Stimulated activated CD8-positive, alpha-beta memory T cell treated with anti-CD3 and anti-CD28 coated beads, Interleukin-12 subunit alpha, Interleukin-12 subunit beta, amount 100 ng/mL, for 1 hour (primary cell): ENCODE measurements at regions not wholly inside any gene's neighbourhood (a gene's known extent, or its start where the extent isn't known, plus 50 kb on each side); places are given as distances from the start of the nearest gene placed in this dataset.
"Not testable (repeated sequence)": the region's sequence is repeated elsewhere in the genome, so short reads cannot be mapped to it uniquely, and the experiment has no call there.

Experiments used
- DNase-seq: peaks from one replicate; pipeline ENCODE4 v3.0.0-alpha.2; 2020; ENCODE audit warnings: low read depth

DNA sequence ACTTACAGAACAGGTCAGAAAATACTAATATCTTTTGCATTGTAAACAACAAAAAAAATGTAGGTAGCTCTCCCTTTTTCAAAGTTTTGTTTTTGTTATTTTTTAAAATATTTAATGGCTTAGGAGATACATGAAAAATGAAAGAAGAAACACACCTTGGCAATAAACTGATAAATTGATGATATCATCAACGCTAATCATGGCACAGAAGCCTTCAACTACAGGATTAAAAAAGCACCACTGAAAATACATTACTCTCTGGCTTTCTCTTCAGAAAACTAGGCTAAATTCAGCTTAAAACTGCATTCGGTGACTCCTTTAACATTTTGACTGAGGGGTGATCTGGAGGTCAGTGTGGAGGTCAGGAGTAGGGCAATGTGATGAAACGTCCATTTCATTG lies 1018.8 kb upstream of the FANCL start:
- DNase-seq, result no peak

DNA sequence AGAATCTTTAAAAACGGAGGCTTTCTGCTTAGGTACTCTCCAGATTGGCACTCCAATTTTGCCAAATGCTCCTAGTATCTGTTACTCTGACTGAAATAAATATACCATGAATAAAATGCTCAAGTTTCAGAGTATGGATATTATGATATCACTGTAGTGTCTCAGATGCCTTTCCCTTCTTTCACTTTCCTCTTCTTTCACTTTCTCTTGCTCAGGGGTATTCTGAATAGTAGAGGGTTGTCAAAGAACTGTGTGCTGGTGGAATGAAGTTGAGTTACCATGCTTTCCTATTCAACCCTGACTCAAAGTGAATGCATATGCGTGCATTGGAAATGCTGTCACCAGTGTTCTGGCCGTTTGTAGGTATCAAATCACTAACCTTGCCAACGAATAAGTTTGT lies 1015.2 kb upstream of the FANCL start:
- DNase-seq, result no peak

DNA sequence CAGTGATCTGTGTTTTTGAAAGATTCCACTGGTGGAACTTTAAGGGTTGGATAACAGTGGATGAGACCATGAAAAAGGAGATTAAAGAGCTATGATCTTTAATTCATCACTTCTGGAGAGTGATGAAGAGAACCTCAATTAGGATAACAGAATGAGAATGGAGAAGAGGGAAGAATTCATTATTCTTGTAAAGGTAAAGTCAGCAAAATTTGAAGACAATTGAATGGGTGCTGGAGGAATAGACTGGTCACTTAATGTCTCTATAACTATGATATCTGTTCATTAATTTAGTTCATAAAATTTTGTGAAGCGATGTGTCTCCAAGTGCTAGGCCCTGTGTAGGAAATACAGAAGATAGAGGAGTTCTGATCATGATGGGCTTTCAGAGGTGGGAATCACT lies 1013.2 kb upstream of the FANCL start:
- no peak for DNase-seq

DNA sequence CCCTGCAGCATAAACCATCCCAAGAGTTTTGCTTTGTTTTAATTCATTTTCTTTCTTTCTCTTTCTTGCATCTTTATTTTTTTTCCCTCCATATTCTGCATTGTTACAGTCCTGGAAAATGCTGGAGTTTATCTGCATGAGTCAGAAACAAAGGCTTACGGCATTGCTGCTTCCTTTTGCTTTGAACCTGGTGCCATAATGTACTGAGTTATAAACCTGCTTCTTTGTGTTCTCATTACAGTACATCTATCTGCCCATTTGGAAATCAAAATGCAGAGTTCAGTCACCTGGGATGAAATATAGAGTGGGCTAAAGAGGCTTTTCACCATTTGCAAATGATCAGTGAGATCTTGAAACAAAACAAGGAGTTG lies 1009.2 kb upstream of the FANCL start:
- no peak for DNase-seq

DNA sequence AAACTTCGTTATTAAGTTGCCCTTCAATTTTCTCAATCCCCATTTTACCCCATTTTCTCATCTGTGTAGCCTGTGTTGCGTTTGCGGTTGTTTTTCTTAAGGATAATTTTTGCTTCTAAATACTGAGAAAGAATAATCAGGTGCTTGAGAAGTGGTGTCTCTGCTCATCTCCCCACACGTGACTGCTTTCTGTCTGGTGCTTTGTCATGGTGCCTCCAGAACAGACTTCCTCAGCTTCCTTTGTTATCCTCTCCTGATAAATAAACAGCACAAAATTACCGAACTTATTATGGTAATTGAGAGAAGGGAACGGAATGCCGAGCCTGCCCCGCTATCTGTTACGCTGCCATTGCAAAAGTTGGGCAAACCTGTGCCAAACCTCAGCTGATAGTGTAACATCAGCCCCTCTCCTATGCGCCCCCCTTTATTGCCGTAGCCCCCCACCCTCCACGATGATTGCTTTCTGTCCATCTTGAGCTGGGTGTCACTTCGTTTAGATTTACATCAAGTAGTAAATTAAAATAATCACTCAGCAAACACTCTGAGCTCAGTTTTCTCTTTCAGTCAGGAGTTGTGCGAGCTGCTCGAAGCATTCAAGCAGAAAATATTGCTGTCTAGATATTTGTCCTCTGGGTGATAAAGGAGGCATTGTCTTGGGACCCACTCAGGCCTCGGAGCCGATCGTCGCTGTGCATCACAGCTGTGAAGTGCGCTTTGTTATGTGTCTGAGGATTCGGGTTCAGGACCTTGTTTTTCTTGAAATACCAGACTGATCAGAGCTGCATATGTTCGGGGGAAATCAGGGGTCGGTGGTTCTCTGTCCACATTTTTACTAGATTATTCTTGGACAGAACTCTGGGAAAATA lies 1008.5 kb upstream of the FANCL start:
- no peak for DNase-seq

DNA sequence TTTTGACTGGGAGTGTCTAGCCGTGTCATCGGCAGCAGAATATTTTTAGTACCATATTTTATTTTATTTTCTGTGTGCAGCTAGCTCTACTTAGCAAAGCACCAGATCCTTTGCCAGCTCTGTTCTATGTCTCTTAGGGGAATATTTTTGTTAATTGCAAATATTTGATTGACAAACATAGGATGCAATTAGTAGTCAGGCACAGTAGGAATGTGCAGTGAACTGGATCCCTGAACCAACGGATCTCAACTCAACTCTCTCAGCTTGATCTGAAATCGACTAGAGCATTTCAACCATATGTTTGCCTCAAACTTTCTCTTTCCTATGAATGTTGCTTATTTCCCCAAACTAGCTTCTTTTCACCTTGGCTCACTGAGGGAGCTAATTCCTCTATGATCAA lies 998.0 kb upstream of the FANCL start:
- DNase-seq, result no peak

DNA sequence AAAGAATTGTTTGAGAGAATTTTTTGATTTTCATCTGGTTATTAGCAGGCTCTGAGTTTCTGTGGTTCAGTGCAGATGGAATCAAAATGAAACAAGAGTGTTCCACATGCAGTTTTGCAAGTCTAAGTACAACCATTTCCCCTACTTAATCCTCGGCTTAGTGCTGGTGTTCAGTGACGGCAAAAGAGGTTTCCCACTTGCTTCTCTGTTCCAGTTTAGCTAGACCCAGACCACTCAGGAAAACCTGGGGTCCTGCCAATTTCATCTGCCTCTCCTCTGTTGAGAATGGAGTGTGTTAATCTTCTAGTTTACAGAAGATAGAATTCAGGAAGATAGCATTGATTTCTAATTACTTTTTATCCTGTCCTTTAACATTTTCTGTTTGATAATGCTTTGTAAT lies 996.2 kb upstream of the FANCL start:
- no peak for DNase-seq

DNA sequence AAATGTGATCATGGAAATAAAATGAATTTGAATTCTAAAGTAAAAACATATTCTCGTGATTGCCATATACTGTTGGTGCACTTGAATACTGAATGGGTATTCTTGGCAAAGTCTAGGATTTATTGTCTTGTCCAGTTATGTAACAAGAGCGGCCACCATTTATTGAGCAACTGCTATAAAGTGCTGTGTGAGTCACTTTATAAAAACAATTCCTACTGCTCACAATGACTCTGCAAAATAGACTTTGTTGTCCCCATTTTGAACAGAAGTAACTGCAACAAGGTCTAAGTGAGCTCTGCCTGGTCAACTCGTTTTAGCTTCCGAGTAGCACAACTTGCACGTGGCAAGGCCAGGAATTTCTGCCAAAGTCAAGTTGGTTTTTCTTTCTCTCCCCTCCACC lies 995.6 kb upstream of the FANCL start:
- no peak for DNase-seq

DNA sequence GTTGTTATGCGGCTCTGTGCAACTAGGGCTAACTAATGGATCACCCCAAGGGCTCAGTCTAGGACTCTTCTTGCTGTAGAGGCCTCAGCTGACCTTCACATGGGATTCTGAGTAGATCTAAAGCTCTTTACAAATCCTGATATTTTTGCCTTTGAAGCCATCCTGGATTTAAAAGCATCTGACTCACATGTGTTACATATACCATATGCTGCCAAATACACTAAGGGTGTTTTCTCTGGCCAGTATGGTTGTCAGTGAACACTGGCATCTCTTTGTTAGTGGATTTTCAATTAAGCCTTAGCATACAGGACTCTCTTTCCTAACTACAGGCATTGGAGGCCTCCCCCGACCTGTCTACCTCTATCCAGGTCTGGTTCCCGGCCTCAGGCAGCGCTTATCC lies 992.8 kb upstream of the FANCL start:
- DNase-seq, result no peak

DNA sequence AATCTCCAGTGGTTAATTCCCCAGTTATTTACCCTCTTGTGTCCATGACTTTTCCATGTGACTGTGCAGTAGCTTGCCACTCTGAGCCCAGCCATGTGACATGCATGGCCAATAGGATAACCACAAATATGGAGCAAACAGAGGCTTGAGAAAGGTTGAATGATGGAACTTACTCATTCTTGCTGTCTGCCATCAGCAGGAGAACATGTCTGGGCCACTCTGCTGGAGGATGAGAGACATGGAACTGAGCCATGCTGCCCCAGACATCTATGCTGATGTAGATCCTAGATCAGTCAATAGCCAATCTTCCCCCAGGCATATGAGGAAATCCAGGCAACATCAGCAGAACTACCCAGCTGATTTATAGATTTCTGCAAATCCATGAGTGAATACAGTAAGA lies 992.3 kb upstream of the FANCL start:
- no peak for DNase-seq

DNA sequence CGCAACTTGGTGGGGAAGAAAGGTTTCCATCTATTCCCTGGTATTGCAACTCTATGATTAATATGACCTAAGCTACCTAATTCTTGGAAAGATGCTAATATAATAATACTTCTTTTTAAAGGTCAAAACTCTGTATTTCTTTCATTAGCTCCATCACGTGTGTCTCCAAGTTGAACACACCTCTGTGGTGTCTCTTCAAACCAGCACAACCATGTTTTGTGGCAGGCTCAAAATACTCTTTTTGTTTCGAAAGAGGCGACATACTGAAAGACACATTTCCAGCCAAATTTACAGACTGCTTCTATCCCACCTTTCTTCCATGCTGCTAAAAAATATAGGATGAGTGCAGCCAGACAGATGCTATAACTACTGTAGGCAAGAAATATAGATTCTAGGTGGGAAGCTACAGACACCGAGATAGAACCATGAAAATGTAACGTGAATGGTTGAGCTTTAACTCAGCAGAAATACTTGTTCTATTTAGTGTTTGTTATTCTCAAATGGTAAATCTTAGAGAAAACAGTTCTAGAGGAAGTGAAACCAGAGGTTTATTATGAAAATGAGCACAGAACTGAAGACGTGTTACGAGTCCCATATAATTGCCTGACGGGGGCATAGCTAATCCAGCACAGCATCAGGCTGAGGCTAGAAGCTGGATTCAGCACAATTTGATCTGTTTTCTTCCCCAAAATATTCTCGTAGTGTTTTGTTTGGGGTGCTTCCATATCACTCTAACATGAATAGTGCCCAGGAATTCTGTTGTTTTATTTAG lies 991.5 kb upstream of the FANCL start:
- no peak for DNase-seq

DNA sequence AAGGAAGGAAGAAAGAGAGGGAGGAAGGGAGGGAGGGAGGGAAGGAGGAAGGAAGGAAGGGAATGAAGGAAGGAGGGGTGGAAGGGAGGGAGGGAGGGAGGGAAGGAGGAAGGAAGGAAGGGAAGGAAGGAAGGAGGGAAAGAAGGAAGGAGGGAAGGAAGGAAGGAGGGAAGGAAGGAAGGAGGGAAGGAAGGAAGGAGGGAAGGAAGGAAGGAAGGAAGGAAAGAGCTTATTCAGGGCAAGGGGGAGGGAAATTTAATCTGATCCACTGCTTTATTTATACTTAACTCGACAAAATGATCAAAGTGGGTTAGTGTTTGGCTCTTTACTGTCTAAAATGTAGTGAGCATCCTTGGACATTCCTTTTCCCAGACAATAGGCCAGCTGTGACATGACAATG lies 985.2 kb upstream of the FANCL start:
- DNase-seq, result not testable (repeated sequence)

DNA sequence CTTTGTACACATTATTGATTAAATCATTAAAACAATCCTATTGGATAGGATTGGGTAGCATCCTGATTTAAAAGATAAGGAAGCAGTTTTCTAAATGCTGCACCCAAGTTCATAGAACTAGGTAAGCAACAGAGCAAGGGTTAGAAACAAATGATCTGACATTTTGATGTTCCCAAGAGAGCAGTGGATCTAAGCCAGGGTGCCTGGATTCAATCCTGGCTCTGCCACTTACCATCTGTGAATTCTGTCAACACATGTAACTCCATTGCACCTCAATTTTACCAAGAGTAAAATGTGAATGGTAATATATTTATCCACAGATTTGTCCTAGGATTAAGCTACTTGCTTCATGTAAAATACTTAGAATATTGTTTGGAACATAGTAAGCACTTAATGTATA lies 982.6 kb upstream of the FANCL start:
- DNase-seq, result no peak

DNA sequence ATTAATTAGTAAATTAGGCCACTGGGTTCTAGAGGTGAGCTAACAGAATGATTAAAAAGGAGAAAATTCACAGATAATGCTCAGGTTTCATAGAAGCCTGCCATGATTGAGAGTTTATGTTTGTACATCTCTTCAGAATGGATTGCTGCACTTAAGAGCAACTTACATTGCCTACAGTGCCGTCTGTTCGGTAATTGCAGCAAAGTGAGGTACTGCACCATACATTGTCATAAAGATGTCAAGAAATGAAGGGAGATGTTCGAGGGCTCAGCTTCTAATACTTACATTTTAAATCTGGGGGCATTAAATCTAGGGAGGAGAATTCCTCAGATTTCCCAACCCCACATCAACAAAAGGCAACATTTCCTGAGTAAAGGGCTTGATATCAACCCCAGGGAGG lies 976.2 kb upstream of the FANCL start:
- no peak for DNase-seq

DNA sequence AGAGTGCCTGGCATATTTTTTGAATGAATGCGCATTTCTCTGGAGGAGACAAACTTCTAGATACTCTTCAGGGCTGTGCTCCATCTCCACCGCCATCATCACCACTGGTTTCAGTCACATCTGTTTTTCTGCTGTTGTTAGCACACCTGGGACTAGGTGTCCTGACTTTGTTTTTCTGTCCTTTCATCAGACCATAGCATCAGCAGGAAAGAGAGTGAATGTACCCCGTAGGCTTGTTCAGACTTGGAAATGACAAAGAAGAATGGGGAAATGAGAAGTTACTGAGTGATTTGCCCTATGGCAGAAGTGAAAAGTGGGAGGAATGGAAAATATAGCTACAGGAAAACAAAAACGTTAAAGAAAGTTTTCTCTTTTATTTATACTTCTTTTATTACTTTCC lies 965.2 kb upstream of the FANCL start:
- no peak for DNase-seq

DNA sequence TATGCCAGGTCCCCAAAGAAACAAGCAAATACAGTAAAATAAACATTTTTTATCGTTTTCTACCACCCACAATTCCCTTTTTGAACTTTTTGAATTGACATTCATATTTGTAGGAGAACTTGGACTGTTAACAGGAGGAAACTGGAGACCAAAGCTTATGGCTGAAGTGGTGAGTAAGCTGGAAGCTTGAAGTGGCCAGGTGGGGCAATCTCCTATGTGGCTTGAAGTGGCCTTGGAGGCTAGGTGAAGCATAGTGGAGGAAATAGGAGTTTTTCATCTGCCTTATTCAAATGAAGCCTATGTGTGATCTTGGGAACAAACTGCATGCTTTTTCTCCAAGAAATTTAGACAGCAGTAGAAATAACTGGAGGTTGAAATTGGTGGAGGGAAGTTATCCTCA lies 962.9 kb upstream of the FANCL start:
- DNase-seq, result no peak

DNA sequence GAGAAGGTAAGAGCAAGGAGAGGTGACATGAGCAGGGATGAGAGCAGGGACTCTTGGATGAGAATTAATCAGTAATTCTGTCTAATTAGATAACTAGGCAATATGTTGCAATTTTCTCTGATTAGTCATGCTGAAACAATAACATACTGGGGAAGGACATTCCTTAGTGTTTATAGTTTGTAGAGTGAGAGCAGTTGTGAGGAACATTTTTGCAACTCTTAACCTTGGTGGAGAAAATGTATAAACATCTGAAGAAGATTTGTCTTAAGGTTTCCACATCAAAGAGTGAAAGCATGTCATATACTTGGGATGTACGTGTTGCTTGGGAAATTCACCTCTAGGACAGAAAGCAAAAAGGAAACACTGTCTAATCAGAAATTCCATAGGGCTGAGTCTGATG lies 955.4 kb upstream of the FANCL start:
- no peak for DNase-seq

DNA sequence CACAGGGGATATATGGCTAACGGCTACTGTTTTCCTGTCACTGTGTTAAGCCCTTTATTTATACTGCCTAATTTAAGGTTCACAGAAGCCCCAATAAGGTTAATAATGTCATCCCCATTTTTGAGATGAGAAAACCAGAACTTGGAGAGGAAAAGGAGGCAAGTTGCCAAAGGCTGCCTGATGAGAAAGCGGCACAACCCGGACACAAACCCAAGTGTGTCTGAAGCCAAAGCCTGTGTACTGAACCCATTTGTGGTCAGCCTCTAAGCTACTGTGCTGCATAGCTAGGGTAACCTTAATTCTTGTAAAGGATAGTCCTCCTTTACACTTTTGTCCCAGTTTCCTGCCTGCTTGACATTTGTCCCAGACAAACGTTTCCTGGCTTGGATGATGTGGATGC lies 954.7 kb upstream of the FANCL start:
- DNase-seq, result no peak

DNA sequence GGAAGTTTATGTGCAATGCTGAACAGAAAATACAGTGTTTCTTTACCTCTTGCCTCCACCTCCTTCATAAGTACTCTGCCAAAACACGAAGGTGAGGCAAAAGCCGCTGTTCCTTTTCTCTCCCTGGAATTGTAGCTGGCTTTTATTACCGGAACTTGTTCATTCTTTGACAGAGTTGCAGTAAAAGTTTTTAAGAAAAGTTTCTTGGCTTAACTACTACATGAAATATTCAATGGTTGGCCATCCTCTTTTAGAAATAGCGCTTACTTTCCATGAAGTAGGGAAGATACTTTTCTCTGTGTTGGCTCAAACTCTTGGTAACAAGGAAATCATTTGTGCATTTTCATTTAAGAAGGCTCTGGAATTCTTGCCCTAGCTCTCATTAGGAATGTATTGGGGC lies 950.7 kb upstream of the FANCL start:
- DNase-seq, result no peak

DNA sequence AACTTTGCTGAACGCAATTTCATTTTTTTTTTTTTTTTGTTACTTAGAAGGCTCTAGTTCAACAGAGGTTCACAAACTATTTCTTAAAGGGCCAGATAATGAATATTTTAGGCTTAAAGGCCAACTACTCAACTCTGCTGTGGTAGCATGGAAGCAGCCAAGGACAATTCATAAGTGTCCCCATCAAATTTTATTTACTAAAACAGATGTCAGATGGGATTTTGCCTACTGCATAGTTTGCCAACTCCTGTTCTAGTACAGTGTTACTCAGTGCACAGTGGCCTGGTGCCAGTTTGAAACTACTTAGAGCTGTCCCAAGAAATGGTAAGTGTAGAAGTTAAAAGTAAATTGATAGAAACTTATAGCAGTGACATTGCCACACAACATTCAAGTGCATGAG lies 949.4 kb upstream of the FANCL start:
- DNase-seq, result no peak

DNA sequence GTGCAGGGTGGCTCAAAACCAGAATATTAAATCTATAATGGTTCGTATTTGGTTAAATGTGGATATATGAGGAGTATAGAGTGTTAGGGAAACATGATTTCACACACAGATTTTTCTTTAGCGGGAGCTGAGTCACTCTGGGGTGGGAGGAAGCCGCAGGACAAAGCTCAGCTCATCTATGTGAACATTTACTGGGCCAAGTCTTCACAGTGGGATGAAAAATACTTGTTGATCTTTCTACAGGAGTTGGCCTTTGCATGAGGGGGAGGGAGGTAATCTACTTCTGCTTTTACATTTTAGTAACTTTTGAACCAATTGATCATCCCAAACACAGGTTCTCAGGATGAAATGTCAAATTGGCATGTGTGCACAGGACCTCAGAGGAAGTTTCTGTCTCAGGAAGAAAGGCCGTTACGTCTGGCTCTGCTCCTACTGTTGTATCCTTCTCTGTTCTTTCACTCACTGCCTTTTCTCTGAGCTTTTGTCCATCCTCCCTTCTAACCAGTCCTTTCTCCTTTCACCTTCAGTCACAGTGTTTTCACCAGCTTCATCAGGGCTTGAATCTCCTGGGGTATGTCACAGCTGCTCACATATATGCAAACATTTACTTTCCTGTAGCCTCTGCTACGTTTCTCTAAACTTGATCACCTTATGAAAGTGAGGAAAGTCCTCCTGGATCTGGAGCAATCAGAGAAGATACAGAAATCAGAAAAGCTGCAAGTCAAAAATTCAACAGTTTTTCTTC lies 943.3 kb upstream of the FANCL start:
- DNase-seq, result no peak

DNA sequence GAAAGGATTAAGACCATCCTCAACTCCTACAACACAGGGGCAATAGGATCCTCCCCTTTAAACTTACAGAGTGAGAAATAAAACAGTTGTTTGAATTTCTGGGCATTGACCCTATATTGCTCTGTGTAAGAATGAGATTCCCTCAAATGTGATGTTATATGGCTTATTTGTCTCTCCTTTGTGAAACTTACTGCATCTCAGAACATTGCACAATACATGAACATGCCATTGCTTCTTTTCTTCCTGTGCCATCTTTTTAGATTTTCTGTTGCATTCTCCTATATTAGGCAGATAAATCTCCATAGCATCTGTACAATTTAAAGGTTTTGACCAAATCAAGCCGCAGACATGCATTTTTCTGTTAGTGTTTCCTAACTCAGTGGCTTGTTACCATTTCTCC lies 941.9 kb upstream of the FANCL start:
- no peak for DNase-seq

DNA sequence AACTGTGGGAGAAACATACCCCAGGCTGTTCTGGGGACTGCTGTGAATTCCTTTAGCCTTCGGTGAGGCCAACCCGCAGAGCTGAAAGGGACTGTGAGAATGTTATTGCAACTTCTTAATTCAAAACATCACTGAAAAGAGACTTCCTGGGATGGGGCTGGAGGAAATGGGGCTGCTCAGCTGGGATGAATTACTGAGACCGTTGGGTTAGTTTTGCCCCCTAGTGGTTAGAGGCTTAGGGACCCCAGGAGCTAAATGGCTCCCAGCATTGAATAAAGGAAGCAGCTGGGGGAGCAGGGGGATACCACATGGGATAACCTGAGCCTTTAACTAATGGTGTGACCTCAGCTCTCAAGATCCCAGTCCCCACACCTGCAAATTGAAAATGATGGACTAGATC lies 941.1 kb upstream of the FANCL start:
- no peak for DNase-seq
